SU-DHL-6 (cell line): ENCODE measurements at regions not wholly inside any gene's neighbourhood (a gene's known extent, or its start where the extent isn't known, plus 50 kb on each side); places are given as distances from the start of the nearest gene placed in this dataset.

Experiments used
- H2AFZ ChIP-seq: fragments of 200-600 bp; sonication (generic); 2 replicates; pipeline ENCODE4 v1.6.1; 2014; ENCODE audit warnings: low read depth, mild to moderate bottlenecking, moderate library complexity, mixed read lengths, antibody characterized with exemption, low read length; ENCODE audit not compliant: severe bottlenecking
- H3F3A ChIP-seq: fragments of 200-600 bp; shearing (Covaris generic); 2 replicates; pipeline ENCODE4 v1.6.0; 2016; ENCODE audit warnings: antibody characterized with exemption, mild to moderate bottlenecking; ENCODE audit not compliant: insufficient read depth
- H3K27ac ChIP-seq: fragments of 200-600 bp; sonication (generic); 2 replicates; pipeline ENCODE4 v1.5.1; 2016; ENCODE audit warnings: low read depth, mild to moderate bottlenecking, low read length, moderate library complexity, mixed read lengths
- H3K27me3 ChIP-seq: fragments of 200-600 bp; sonication (generic), shearing (Covaris generic); 2 replicates; pipeline ENCODE4 v1.6.0; 2014; ENCODE audit warnings: mild to moderate bottlenecking, low read length
- H3K36me3 ChIP-seq: fragments of 200-600 bp; sonication (generic); 2 replicates; pipeline ENCODE4 v1.6.1; 2014; ENCODE audit warnings: mild to moderate bottlenecking, low read length, mixed read lengths
- H3K4me2 ChIP-seq: fragments of 300-600, 200-600 bp; shearing (Covaris generic), sonication (generic); 2 replicates; pipeline ENCODE4 v1.6.0; 2014; ENCODE audit warnings: low read length, low read depth, mild to moderate bottlenecking; ENCODE audit not compliant: poor library complexity, severe bottlenecking
- H3K4me3 ChIP-seq: fragments of 200-600 bp; sonication (generic); 2 replicates; pipeline ENCODE4 v1.5.1; 2014; ENCODE audit warnings: antibody characterized with exemption, low read length, mild to moderate bottlenecking, mixed read lengths; ENCODE audit not compliant: insufficient read depth, poor library complexity, severe bottlenecking
- H3K79me2 ChIP-seq: fragments of 200-600 bp; sonication (generic); 2 replicates; pipeline ENCODE4 v1.6.1; 2014; ENCODE audit warnings: mild to moderate bottlenecking, low read length, moderate library complexity; ENCODE audit not compliant: insufficient read depth
- H3K9ac ChIP-seq: fragments of 200-600 bp; sonication (generic); 2 replicates; pipeline ENCODE4 v1.7.0; 2014; ENCODE audit warnings: mild to moderate bottlenecking, low read length
- H3K9me2 ChIP-seq: fragments of 200-600 bp; sonication (generic); replicated peaks from 2 replicates; pipeline ENCODE4 v1.6.1; 2014; ENCODE audit warnings: low read length; ENCODE audit not compliant: insufficient read depth
- H3K9me3 ChIP-seq: fragments of 200-600 bp; sonication (generic); 2 replicates; pipeline ENCODE4 v1.6.1; 2014; ENCODE audit warnings: low read length, mixed read lengths; ENCODE audit not compliant: insufficient read depth
- H4K20me1 ChIP-seq: fragments of 200-600 bp; sonication (generic); 2 replicates; pipeline ENCODE4 v1.6.1; 2014; ENCODE audit warnings: low read depth, mild to moderate bottlenecking, antibody characterized with exemption, low read length, moderate library complexity, mixed read lengths
- CTCF ChIP-seq: fragments of 200-600 bp; sonication (generic); IDR thresholded peaks from one replicate; pipeline ENCODE4 v1.5.1; 2017; ENCODE audit warnings: antibody characterized with exemption, mild to moderate bottlenecking, low read length, moderate library complexity; ENCODE audit not compliant: insufficient read depth, poor library complexity, severe bottlenecking
- EZH2phosphoT487 ChIP-seq: fragments of 200-600 bp; sonication (generic), shearing (Covaris generic); conservative IDR thresholded peaks from 2 replicates; pipeline ENCODE4 v1.6.1; 2018; ENCODE audit warnings: mild to moderate bottlenecking, antibody characterized with exemption, low read length, moderate library complexity, mixed read lengths

GRCh38 chrX:25807022-25807421, 331.1 kb upstream of the MAGEB18 start:
- Histone ChIP-seq H3K27ac (no peak overlapping the region), H3K79me2 (no peaks in the 10 kb centered on the region), H3K9me2 (no peaks in the 10 kb centered on the region), H3K36me3 (no peaks in the 10 kb centered on the region), H3K9me3 (no peaks in the 10 kb centered on the region), H3K4me2 (no peak overlapping the region), H3K4me3 (no peak overlapping the region), H4K20me1 (no peaks in the 10 kb centered on the region), H2AFZ (no peak overlapping the region), H3K27me3 (no peaks in the 10 kb centered on the region), H3K9ac (no peak overlapping the region), H3F3A (no peaks in the 10 kb centered on the region)
- no peak for TF ChIP-seq CTCF

GRCh38 chrX:25810202-25810601, 327.9 kb upstream of the MAGEB18 start:
- H3K9me2 ChIP-seq: no peaks in the 10 kb centered on the region
- no peak overlapping the region for H3K27ac ChIP-seq
- H3K79me2 ChIP-seq: no peaks in the 10 kb centered on the region
- no peaks in the 10 kb centered on the region for H4K20me1 ChIP-seq
- no peaks in the 10 kb centered on the region for H3K27me3 ChIP-seq
- no peaks in the 10 kb centered on the region for H3F3A ChIP-seq
- H3K9ac ChIP-seq: no peak overlapping the region
- TF ChIP-seq EZH2phosphoT487 (no peak), CTCF (no peak)
- no peaks in the 10 kb centered on the region for H3K9me3 ChIP-seq
- no peaks in the 10 kb centered on the region for H3K36me3 ChIP-seq
- no peak overlapping the region for H3K4me2 ChIP-seq
- H2AFZ ChIP-seq: no peak overlapping the region
- no peak overlapping the region for H3K4me3 ChIP-seq

- Histone ChIP-seq H3K27me3 (no peaks in the 10 kb centered on the region), H3K9me3 (no peaks in the 10 kb centered on the region), H3K9ac (no peak overlapping the region), H2AFZ (no peak overlapping the region), H3K4me3 (no peak overlapping the region), H4K20me1 (no peaks in the 10 kb centered on the region), H3K36me3 (no peaks in the 10 kb centered on the region), H3K27ac (no peak overlapping the region), H3K9me2 (no peaks in the 10 kb centered on the region), H3F3A (no peaks in the 10 kb centered on the region), H3K4me2 (no peak overlapping the region), H3K79me2 (no peaks in the 10 kb centered on the region)
- TF ChIP-seq CTCF (no peak), EZH2phosphoT487 (no peak)
These were observed 318.3 kb upstream of the MAGEB18 start for GRCh38 chrX:25819879-25820278.

GRCh38 chrX:25851141-25851540, 287.0 kb upstream of the MAGEB18 start:
- Histone ChIP-seq H3K9ac (no peak overlapping the region), H3K4me2 (no peak overlapping the region), H2AFZ (no peak overlapping the region), H3F3A (no peaks in the 10 kb centered on the region), H3K9me3 (no peaks in the 10 kb centered on the region), H4K20me1 (no peaks in the 10 kb centered on the region), H3K79me2 (no peaks in the 10 kb centered on the region), H3K9me2 (no peaks in the 10 kb centered on the region), H3K36me3 (no peaks in the 10 kb centered on the region), H3K27ac (no peak overlapping the region), H3K4me3 (no peak overlapping the region), H3K27me3 (no peaks in the 10 kb centered on the region)
- no peak for TF ChIP-seq CTCF
- no peak for TF ChIP-seq EZH2phosphoT487
